H1 (cell line): ENCODE measurements at regions not wholly inside any gene's neighbourhood (a gene's known extent, or its start where the extent isn't known, plus 50 kb on each side); places are given as distances from the start of the nearest gene placed in this dataset.

Source experiments
- CTCF ChIA-PET: fragments of 300-600 bp; sonication (Branson Sonifier 250); formaldehyde crosslinking; loops from one replicate; lab custom pipeline; 2021; ENCODE audit not compliant: partially characterized antibody; lab: Charles Lee
- POLR2A ChIA-PET: fragments of 300-600 bp; sonication (Branson Sonifier 250); formaldehyde crosslinking; loops from one replicate; lab custom pipeline; 2021; ENCODE audit warnings: inconsistent platforms; ENCODE audit not compliant: partially characterized antibody; lab: Charles Lee
- DNase-seq, 2 experiments: peaks; one replicate each; pipeline versions ENCODE4 v3.0.0 to v3.0.0-alpha.2; 2010 to 2022; ENCODE audit warnings: low spot score in 2 of 2, low read depth in 1 of 2, mixed read lengths in 1 of 2
- FAIRE-seq: peaks from 2 replicates; lab custom pipeline; 2011; peaks lifted over from hg19 to GRCh38; lab: Jason Lieb, UNC
- H2AFZ ChIP-seq: 2 replicates; pipeline ENCODE4 v1.8.1; 2012; ENCODE audit warnings: low read length, inconsistent platforms
- H2AK5ac ChIP-seq: 2 replicates; pipeline ENCODE4 v1.6.1; 2013; ENCODE audit warnings: low read depth, low read length
- H2BK120ac ChIP-seq: replicated peaks from 2 replicates; pipeline ENCODE3; 2013; ENCODE audit warnings: low read depth, low read length, inconsistent platforms
- H2BK12ac ChIP-seq: 2 replicates; pipeline ENCODE4 v1.6.1; 2013; ENCODE audit warnings: low read depth, low read length
- H2BK15ac ChIP-seq: 2 replicates; pipeline ENCODE4 v1.6.1; 2013; ENCODE audit warnings: low read length
- H2BK20ac ChIP-seq: 2 replicates; pipeline ENCODE4 v1.6.1; 2013; ENCODE audit warnings: low read length
- H2BK5ac ChIP-seq: 2 replicates; pipeline ENCODE4 v1.6.1; 2013; ENCODE audit warnings: low read depth, low read length
- H3K14ac ChIP-seq: 2 replicates; pipeline ENCODE4 v1.6.1; 2013; ENCODE audit warnings: inconsistent platforms; ENCODE audit not compliant: insufficient read length
- H3K18ac ChIP-seq: 2 replicates; pipeline ENCODE4 v1.6.1; 2013; ENCODE audit warnings: low read length; ENCODE audit errors: extremely low read depth
- H3K23ac ChIP-seq: 2 replicates; pipeline ENCODE4 v1.6.1; 2013; ENCODE audit warnings: inconsistent platforms; ENCODE audit not compliant: insufficient read length
- H3K23me2 ChIP-seq: 2 replicates; pipeline ENCODE4 v1.6.1; 2013; ENCODE audit warnings: low read depth, low read length
- H3K27ac ChIP-seq: 2 replicates; pipeline ENCODE4 v1.6.1; 2011; ENCODE audit warnings: low read depth, low read length, inconsistent platforms
- H3K27me3 ChIP-seq, 4 experiments: replicated peaks in 1 of 4; 1 replicate in 1 of 4; 2 replicates in 3 of 4; pipeline versions ENCODE4 v1.6.1 to v1.8.1; 2011 to 2013; ENCODE audit warnings: low read length in 3 of 4, mild to moderate bottlenecking in 3 of 4, inconsistent platforms in 2 of 4, mixed read lengths in 2 of 4, moderate library complexity in 1 of 4; ENCODE audit not compliant: control insufficient read depth in 3 of 4, insufficient read depth in 3 of 4; ENCODE audit errors: extremely low read depth in 1 of 4
- H3K36me3 ChIP-seq, 4 experiments: 2 replicates each; pipeline versions ENCODE4 v1.6.1 to v1.8.1; 2011 to 2013; ENCODE audit warnings: mild to moderate bottlenecking in 4 of 4, low read length in 3 of 4, moderate library complexity in 2 of 4, control low read depth in 1 of 4, inconsistent platforms in 1 of 4; ENCODE audit not compliant: insufficient read depth in 4 of 4, control insufficient read depth in 2 of 4
- H3K4ac ChIP-seq: replicated peaks from 2 replicates; pipeline ENCODE3; 2013; ENCODE audit warnings: low read length, low read depth, mixed read lengths, inconsistent platforms; ENCODE audit not compliant: insufficient read length
- H3K4me1 ChIP-seq, 4 experiments: replicated peaks in 1 of 4; 1 replicate in 1 of 4; 2 replicates in 3 of 4; pipeline versions ENCODE4 v1.6.1 to v1.8.1; 2011 to 2013; ENCODE audit warnings: low read length in 3 of 4, inconsistent platforms in 2 of 4, mixed read lengths in 1 of 4; ENCODE audit not compliant: insufficient read depth in 4 of 4, control insufficient read depth in 3 of 4
- H3K4me2 ChIP-seq, 2 experiments: 2 replicates each; pipeline versions ENCODE4 v1.6.1 to v1.8.1; 2011 to 2013; ENCODE audit warnings: low read depth in 2 of 2, low read length in 2 of 2, control low read depth in 1 of 2, inconsistent platforms in 1 of 2, mild to moderate bottlenecking in 1 of 2; ENCODE audit not compliant: insufficient read depth in 1 of 2
- H3K4me3 ChIP-seq, 4 experiments: fragments of 200-600, 300-600 bp in 1 of 4; sonication (generic), shearing (Covaris generic), sonication (Bioruptor Twin) in 1 of 4; 2 replicates each; pipeline versions ENCODE4 v1.5.1 to v1.8.1; 2011 to 2016; ENCODE audit warnings: low read length in 4 of 4, low read depth in 3 of 4, control low read depth in 2 of 4, inconsistent platforms in 2 of 4, mild to moderate bottlenecking in 2 of 4, mixed read lengths in 1 of 4, moderate library complexity in 1 of 4; ENCODE audit not compliant: insufficient read depth in 2 of 4; ENCODE audit errors: extremely low read depth in 1 of 4
- H3K56ac ChIP-seq: replicated peaks from 2 replicates; pipeline ENCODE3; 2013; ENCODE audit warnings: low read depth, mild to moderate bottlenecking, mixed read lengths, low read length, inconsistent platforms; ENCODE audit not compliant: insufficient read length
- H3K79me1 ChIP-seq: 2 replicates; pipeline ENCODE4 v1.6.1; 2013; ENCODE audit warnings: low read depth, low read length, control low read depth
- H3K79me2 ChIP-seq, 2 experiments: 2 replicates each; pipeline versions ENCODE4 v1.6.1 to v1.8.1; 2012 to 2013; ENCODE audit warnings: low read length in 2 of 2, mild to moderate bottlenecking in 2 of 2, inconsistent platforms in 1 of 2; ENCODE audit not compliant: insufficient read depth in 2 of 2, control insufficient read depth in 1 of 2
- H3K9ac ChIP-seq, 4 experiments: replicated peaks in 1 of 4; 1 replicate in 1 of 4; 2 replicates in 3 of 4; pipeline versions ENCODE4 v1.6.1 to v1.8.1; 2011 to 2013; ENCODE audit warnings: low read depth in 3 of 4, low read length in 3 of 4, control low read depth in 2 of 4, mild to moderate bottlenecking in 2 of 4, moderate library complexity in 2 of 4, inconsistent platforms in 1 of 4; ENCODE audit errors: extremely low read depth in 1 of 4
- H3K9me3 ChIP-seq, 2 experiments: 2 replicates each; pipeline versions ENCODE4 v1.6.1 to v1.8.1; 2012 to 2013; ENCODE audit warnings: mild to moderate bottlenecking in 2 of 2, moderate library complexity in 2 of 2, control low read depth in 1 of 2, inconsistent platforms in 1 of 2, low read depth in 1 of 2, low read length in 1 of 2, mixed read lengths in 1 of 2; ENCODE audit not compliant: insufficient read depth in 2 of 2
- H4K20me1 ChIP-seq, 2 experiments: replicated peaks in 1 of 2; 2 replicates each; pipeline versions ENCODE3 to v1.8.1; 2011 to 2013; ENCODE audit warnings: inconsistent platforms in 2 of 2, low read length in 2 of 2, mild to moderate bottlenecking in 1 of 2; ENCODE audit not compliant: insufficient read depth in 2 of 2, control insufficient read depth in 1 of 2
- H4K5ac ChIP-seq: 2 replicates; pipeline ENCODE4 v1.6.1; 2013; ENCODE audit warnings: low read length, low read depth, mixed read lengths, inconsistent platforms; ENCODE audit not compliant: insufficient read length
- H4K8ac ChIP-seq: 2 replicates; pipeline ENCODE4 v1.8.0; 2013; ENCODE audit warnings: mild to moderate bottlenecking, moderate library complexity, low read length, inconsistent platforms; ENCODE audit not compliant: insufficient read depth; ENCODE audit errors: extremely low read depth
- H4K91ac ChIP-seq: replicated peaks from 2 replicates; pipeline ENCODE3; 2013; ENCODE audit warnings: low read length, mixed read lengths, inconsistent platforms; ENCODE audit not compliant: insufficient read length
- CTCF ChIP-seq, 3 experiments: IDR thresholded peaks; 1 replicate in 2 of 3; 2 replicates in 1 of 3; pipeline versions ENCODE4 v1.5.1 to v1.6.1; 2011; ENCODE audit warnings: low read length in 3 of 3, mild to moderate bottlenecking in 3 of 3, inconsistent platforms in 2 of 3, low read depth in 1 of 3, moderate library complexity in 1 of 3; ENCODE audit not compliant: insufficient read depth in 1 of 3; ENCODE audit errors: control extremely low read depth in 1 of 3
- EP300 ChIP-seq, 2 experiments: IDR thresholded peaks; 1 replicate in 1 of 2; 2 replicates in 1 of 2; pipeline ENCODE4 v1.6.1; 2011 to 2012; ENCODE audit warnings: low read depth in 2 of 2, low read length in 2 of 2, mild to moderate bottlenecking in 2 of 2, borderline replicate concordance in 1 of 2, inconsistent platforms in 1 of 2, moderate library complexity in 1 of 2
- HDAC2 ChIP-seq, 2 experiments: fragments of 300-600 bp in 1 of 2; sonication (generic) in 1 of 2; IDR thresholded peaks; 2 replicates each; pipeline ENCODE4 v1.6.1; 2011 to 2012; ENCODE audit warnings: low read depth in 2 of 2, low read length in 2 of 2, mild to moderate bottlenecking in 2 of 2, moderate library complexity in 2 of 2, borderline replicate concordance in 1 of 2, inconsistent platforms in 1 of 2
- HDAC6 ChIP-seq: IDR thresholded peaks from one replicate; pipeline ENCODE4 v1.7.1; 2012; ENCODE audit warnings: low read depth, mild to moderate bottlenecking, inconsistent platforms, low read length, moderate library complexity
- KDM1A ChIP-seq: fragments of 200-600, 300-600 bp; sonication (generic); IDR thresholded peaks from 2 replicates; pipeline ENCODE4 v1.7.1; 2016; ENCODE audit warnings: mild to moderate bottlenecking, low read length, borderline replicate concordance
- KDM5A ChIP-seq: fragments of 200-600 bp; IDR thresholded peaks from 2 replicates; pipeline ENCODE4 v1.7.1; 2012; ENCODE audit warnings: mild to moderate bottlenecking, low read length, inconsistent platforms, mixed read lengths
- NANOG ChIP-seq: IDR thresholded peaks from 2 replicates; pipeline ENCODE4 v1.6.1; 2011; ENCODE audit warnings: low read length, low read depth, mild to moderate bottlenecking, inconsistent platforms; ENCODE audit not compliant: insufficient read depth, poor library complexity, severe bottlenecking
- SIRT6 ChIP-seq: IDR thresholded peaks from one replicate; pipeline ENCODE4 v1.7.1; 2012; ENCODE audit warnings: low read length, inconsistent platforms
- SP1 ChIP-seq: IDR thresholded peaks from 2 replicates; pipeline ENCODE4 v1.6.1; 2011; ENCODE audit warnings: low read depth, low read length
- TAF1 ChIP-seq: IDR thresholded peaks from 2 replicates; pipeline ENCODE4 v1.6.1; 2011; ENCODE audit warnings: mild to moderate bottlenecking, low read depth, low read length
- TEAD4 ChIP-seq: IDR thresholded peaks from 2 replicates; pipeline ENCODE4 v1.6.1; 2012; ENCODE audit warnings: low read depth, low read length, inconsistent platforms, mixed read lengths
- YY1 ChIP-seq: IDR thresholded peaks from 2 replicates; pipeline ENCODE4 v1.6.1; 2011; ENCODE audit warnings: low read depth, mild to moderate bottlenecking, low read length
- WGBS, 2 experiments: shearing (Covaris generic) in 1 of 2; methylation state at CpG; one replicate each; pipeline versions ENCODE4 v1.1.6 to v1.1.7; 2013 to 2015; ENCODE audit warnings: low lambda C conversion rate in 2 of 2, mixed read lengths in 2 of 2, inconsistent platforms in 1 of 2, low coverage in 1 of 2, missing lambda C conversion rate in 1 of 2; ENCODE audit not compliant: insufficient replicate concordance in 2 of 2, insufficient coverage in 1 of 2, insufficient read length in 1 of 2; ENCODE audit errors: extremely low coverage in 1 of 2, missing lambda C conversion rate in 1 of 2; 5-methylcytosine and 5-hydroxymethylcytosine counted together

GRCh38 chr18:4831127-4831526, 365.9 kb downstream of the AKAIN1 start:
- Histone ChIP-seq H3K18ac (no peak overlapping the region), H4K5ac (no peak overlapping the region), H2BK20ac (no peak overlapping the region), H3K79me2 (no peaks in the 10 kb centered on the region), H3K9ac (no peak overlapping the region), H4K8ac (no peak overlapping the region), H4K91ac (no peak overlapping the region), H3K23me2 (no peaks in the 10 kb centered on the region), H3K27ac (no peak overlapping the region), H3K4ac (no peak overlapping the region), H2BK12ac (no peak overlapping the region), H3K36me3 (no peaks in the 10 kb centered on the region), H3K56ac (no peak overlapping the region), H4K20me1 (no peaks in the 10 kb centered on the region), H2BK120ac (no peak overlapping the region), H2AK5ac (no peak overlapping the region), H3K4me3 (no peak overlapping the region), H3K4me2 (no peak overlapping the region), H2AFZ (no peak overlapping the region), H2BK15ac (no peak overlapping the region), H3K4me1 (peaks cover 0 to 4% (median 0%) of the 10 kb centered on the region in 4 experiments; a peak in 2 of 7 replicates), H3K14ac (no peak overlapping the region), H3K23ac (no peak overlapping the region), H3K79me1 (no peaks in the 10 kb centered on the region), H3K27me3 (no peaks in the 10 kb centered on the region), H2BK5ac (no peak overlapping the region), H3K9me3 (no peaks in the 10 kb centered on the region)
- FAIRE-seq (no peak), DNase-seq (no peak)
- CTCF ChIA-PET, result interaction anchor here (1.1 to 1.2 kb wide), 2 partner anchors 65 to 715 kb away, joined by 3 read pairs; no protein-coding TSS in a partner anchor
- POLR2A ChIA-PET, result interaction anchor here (1.5 kb wide), 1 partner anchor 24 kb away, joined by 4 read pairs; no protein-coding TSS in a partner anchor
- 84% methylated on average over 2 of the region's 2 CpGs; no CpG with 5 or more reads in 1 of the 2 experiments for WGBS, 2 experiments
- TF ChIP-seq EP300 (IDR thresholded peaks at IDR 0.05; ENCODE audit: borderline replicate concordance in 1 of 2, low read depth in 2 of 2, low read length in 2 of 2) (no peak), HDAC2 (IDR thresholded peaks at IDR 0.05; ENCODE audit: borderline replicate concordance in 1 of 2, low read depth in 2 of 2, low read length in 2 of 2) (no peak), NANOG (no peak), CTCF (IDR thresholded peaks at IDR 0.05; ENCODE audit: control extremely low read depth in 1 of 3, insufficient read depth in 1 of 3, low read depth in 1 of 3, low read length in 3 of 3) (no peak), HDAC6 (no peak), TEAD4 (no peak), TAF1 (no peak), KDM5A (no peak), YY1 (no peak), SIRT6 (no peak), SP1 (no peak), KDM1A (no peak)
